H9 (cell line): ENCODE measurements at regions not wholly inside any gene's neighbourhood (a gene's known extent, or its start where the extent isn't known, plus 50 kb on each side); places are given as distances from the start of the nearest gene placed in this dataset.

Source experiments
- DNase-seq: peaks from one replicate; pipeline ENCODE4 v3.0.0-alpha.2; 2017
- H2AFZ ChIP-seq: one replicate; pipeline ENCODE4 v1.6.1; 2013; ENCODE audit warnings: mild to moderate bottlenecking, low read length, control low read depth, moderate library complexity
- H2AK5ac ChIP-seq: 2 replicates; pipeline ENCODE4 v1.6.1; 2013; ENCODE audit warnings: low read length, control low read depth, mixed read lengths; ENCODE audit not compliant: insufficient read length
- H2BK120ac ChIP-seq: one replicate; pipeline ENCODE4 v1.6.1; 2013; ENCODE audit warnings: low read depth, mild to moderate bottlenecking, low read length, control low read depth, inconsistent platforms; ENCODE audit not compliant: poor library complexity, severe bottlenecking
- H2BK12ac ChIP-seq: 2 replicates; pipeline ENCODE4 v1.6.1; 2013; ENCODE audit warnings: low read length, control low read depth, mixed read lengths, low read depth; ENCODE audit not compliant: insufficient read length
- H2BK15ac ChIP-seq: 2 replicates; pipeline ENCODE4 v1.6.1; 2013; ENCODE audit warnings: low read depth, low read length, control low read depth
- H2BK20ac ChIP-seq: one replicate; pipeline ENCODE4 v1.6.1; 2013; ENCODE audit warnings: low read depth, mild to moderate bottlenecking, low read length, control low read depth, inconsistent platforms; ENCODE audit not compliant: poor library complexity, severe bottlenecking
- H2BK5ac ChIP-seq: 2 replicates; pipeline ENCODE4 v1.6.1; 2013; ENCODE audit warnings: low read length, control low read depth, mixed read lengths; ENCODE audit not compliant: insufficient read length
- H3K14ac ChIP-seq: 2 replicates; pipeline ENCODE4 v1.6.1; 2013; ENCODE audit warnings: low read length, control low read depth; ENCODE audit not compliant: insufficient read depth
- H3K18ac ChIP-seq: 2 replicates; pipeline ENCODE4 v1.6.1; 2013; ENCODE audit warnings: low read depth, mild to moderate bottlenecking, mixed read lengths, low read length, control low read depth; ENCODE audit not compliant: insufficient read length
- H3K23ac ChIP-seq: 2 replicates; pipeline ENCODE4 v1.6.1; 2013; ENCODE audit warnings: low read length, control low read depth, mixed read lengths, low read depth; ENCODE audit not compliant: insufficient read length
- H3K23me2 ChIP-seq: 2 replicates; pipeline ENCODE4 v1.6.1; 2013; ENCODE audit warnings: low read depth, mild to moderate bottlenecking, mixed read lengths, low read length, control low read depth; ENCODE audit not compliant: insufficient read length, poor library complexity, severe bottlenecking
- H3K27ac ChIP-seq: 2 replicates; pipeline ENCODE4 v1.5.1; 2013; ENCODE audit warnings: low read length, control low read depth, mixed read lengths, low read depth; ENCODE audit not compliant: insufficient read length
- H3K27me3 ChIP-seq: 2 replicates; pipeline ENCODE4 v1.6.1; 2013; ENCODE audit warnings: low read length, control low read depth, inconsistent platforms; ENCODE audit not compliant: insufficient read depth
- H3K4ac ChIP-seq: 2 replicates; pipeline ENCODE4 v1.6.1; 2013; ENCODE audit warnings: low read depth, mild to moderate bottlenecking, control low read depth, inconsistent platforms, low read length, moderate library complexity
- H3K4me1 ChIP-seq: 2 replicates; pipeline ENCODE4 v1.6.1; 2013; ENCODE audit warnings: low read length, control low read depth, inconsistent platforms; ENCODE audit not compliant: insufficient read depth
- H3K4me2 ChIP-seq: 2 replicates; pipeline ENCODE4 v1.6.1; 2013; ENCODE audit warnings: low read length, control low read depth, mixed read lengths; ENCODE audit not compliant: insufficient read length, insufficient read depth
- H3K56ac ChIP-seq: 2 replicates; pipeline ENCODE4 v1.6.1; 2013; ENCODE audit warnings: low read depth, mild to moderate bottlenecking, mixed read lengths, low read length, control low read depth; ENCODE audit not compliant: insufficient read length
- H3K79me1 ChIP-seq: 2 replicates; pipeline ENCODE4 v1.6.1; 2013; ENCODE audit warnings: low read depth, mild to moderate bottlenecking, moderate library complexity, low read length, control low read depth, inconsistent platforms; ENCODE audit not compliant: insufficient read depth, poor library complexity, severe bottlenecking
- H3K79me2 ChIP-seq: 2 replicates; pipeline ENCODE4 v1.6.1; 2013; ENCODE audit warnings: low read length, control low read depth, inconsistent platforms; ENCODE audit not compliant: insufficient read depth
- H3K9ac ChIP-seq: 2 replicates; pipeline ENCODE4 v1.6.1; 2013; ENCODE audit warnings: low read length, control low read depth, mixed read lengths; ENCODE audit not compliant: insufficient read length; ENCODE audit errors: extremely low read depth
- H3K9me3 ChIP-seq: one replicate; pipeline ENCODE4 v1.6.1; 2013; ENCODE audit warnings: low read depth, low read length, inconsistent platforms; ENCODE audit not compliant: control insufficient read depth
- H3T11ph ChIP-seq: one replicate; pipeline ENCODE4 v1.6.1; 2013; ENCODE audit warnings: mild to moderate bottlenecking, low read length, control low read depth, inconsistent platforms
- H4K20me1 ChIP-seq: one replicate; pipeline ENCODE4 v1.6.1; 2013; ENCODE audit not compliant: control insufficient read depth, insufficient read length, insufficient read depth
- H4K5ac ChIP-seq: 2 replicates; pipeline ENCODE4 v1.6.1; 2013; ENCODE audit warnings: low read depth, mild to moderate bottlenecking, mixed read lengths, low read length, control low read depth; ENCODE audit not compliant: insufficient read length
- H4K8ac ChIP-seq: replicated peaks from 2 replicates; pipeline ENCODE4 v1.6.1; 2013; ENCODE audit warnings: low read length, control low read depth, mixed read lengths, low read depth; ENCODE audit not compliant: insufficient read length
- H4K91ac ChIP-seq: 2 replicates; pipeline ENCODE4 v1.6.1; 2013; ENCODE audit warnings: low read depth, mild to moderate bottlenecking, moderate library complexity, mixed read lengths, low read length, control low read depth; ENCODE audit not compliant: insufficient read length
- H3K27ac Mint-ChIP-seq, 3 experiments: 2 replicates in 2 of 3; 3 replicates in 1 of 3; pipeline ENCODE4 v1.8.0; 2020 to 2021; ENCODE audit warnings: mixed read lengths in 3 of 3, mild to moderate bottlenecking in 1 of 3, moderate library complexity in 1 of 3
- H3K27me3 Mint-ChIP-seq: 2 replicates; pipeline ENCODE4 v1.8.0; 2021; ENCODE audit warnings: low read depth, mild to moderate bottlenecking, moderate library complexity, mixed read lengths
- H3K36me3 Mint-ChIP-seq, 3 experiments: 2 replicates in 2 of 3; 3 replicates in 1 of 3; pipeline ENCODE4 v1.8.0; 2020 to 2021; ENCODE audit warnings: low read depth in 3 of 3, mixed read lengths in 3 of 3; ENCODE audit not compliant: insufficient read depth in 1 of 3
- H3K4me1 Mint-ChIP-seq, 2 experiments: 2 replicates each; pipeline ENCODE4 v1.8.0; 2020; ENCODE audit warnings: mixed read lengths in 2 of 2
- H3K4me3 Mint-ChIP-seq, 2 experiments: 2 replicates in 1 of 2; 3 replicates in 1 of 2; pipeline ENCODE4 v1.8.0; 2020 to 2021; ENCODE audit warnings: mild to moderate bottlenecking in 2 of 2, mixed read lengths in 2 of 2, moderate library complexity in 1 of 2
- H3K9me3 Mint-ChIP-seq, 2 experiments: 2 replicates in 1 of 2; 3 replicates in 1 of 2; pipeline ENCODE4 v1.8.0; 2020; ENCODE audit warnings: mild to moderate bottlenecking in 2 of 2, mixed read lengths in 2 of 2, moderate library complexity in 1 of 2
- CTCF ChIP-seq: fragments of 200-600 bp; sonication (generic); conservative IDR thresholded peaks from 3 replicates; pipeline ENCODE4 v1.8.0; 2021; ENCODE audit warnings: antibody characterized with exemption, mild to moderate bottlenecking
- WGBS: extraction: QIAGEN DNeasy Blood & Tissue Kit; methylation state at CpG from one replicate; pipeline ENCODE4 v1.1.7; 2013; ENCODE audit warnings: missing lambda C conversion rate, low lambda C conversion rate, mixed read lengths; ENCODE audit not compliant: insufficient read length; ENCODE audit errors: extremely low coverage; 5-methylcytosine and 5-hydroxymethylcytosine counted together

GRCh38 chr13:74280093-74280794 lies 146.0 kb upstream of the KLF12 start:
- no peak overlapping the region for H3K27ac ChIP-seq
- no peak overlapping the region for H3K23ac ChIP-seq
- no peaks in the 10 kb centered on the region for H4K20me1 ChIP-seq
- no peaks in the 10 kb centered on the region for H3K36me3 Mint-ChIP-seq
- no peak overlapping the region for H3K4me3 Mint-ChIP-seq
- no peak overlapping the region for H4K91ac ChIP-seq
- no peak overlapping the region for H2BK12ac ChIP-seq
- no peak overlapping the region for H3K56ac ChIP-seq
- no peaks in the 10 kb centered on the region for H3K27me3 Mint-ChIP-seq
- no peak overlapping the region for H3T11ph ChIP-seq
- no peak for DNase-seq
- H2BK120ac ChIP-seq = no peak overlapping the region
- peaks cover 0 to 6% of the 10 kb centered on the region in 2 experiments; a peak in 2 of 4 replicates for H3K4me1 Mint-ChIP-seq
- H3K79me1 ChIP-seq = no peaks in the 10 kb centered on the region
- H3K4ac ChIP-seq = no peak overlapping the region
- no peaks in the 10 kb centered on the region for H3K27me3 ChIP-seq
- TF ChIP-seq CTCF = no peak
- no peaks in the 10 kb centered on the region for H3K9me3 Mint-ChIP-seq
- no peaks in the 10 kb centered on the region for H3K9me3 ChIP-seq
- H3K14ac ChIP-seq = no peak overlapping the region
- H2AFZ ChIP-seq = no peak overlapping the region
- H3K79me2 ChIP-seq = no peaks in the 10 kb centered on the region
- no peak overlapping the region for H2AK5ac ChIP-seq
- H3K27ac Mint-ChIP-seq = no peak overlapping the region
- H3K9ac ChIP-seq = no peak overlapping the region
- H2BK15ac ChIP-seq = no peak overlapping the region
- H3K23me2 ChIP-seq = no peaks in the 10 kb centered on the region
- WGBS = no CpG with 5 or more reads among the region's 3 CpGs
- H3K4me2 ChIP-seq = no peak overlapping the region
- H4K5ac ChIP-seq = no peak overlapping the region
- H2BK5ac ChIP-seq = no peak overlapping the region
- H4K8ac ChIP-seq = no peak overlapping the region
- no peak overlapping the region for H2BK20ac ChIP-seq
- no peaks in the 10 kb centered on the region for H3K4me1 ChIP-seq
- H3K18ac ChIP-seq = no peak overlapping the region
